ENCODE measurements at regions not wholly inside any gene's neighbourhood (a gene's known extent, or its start where the extent isn't known, plus 50 kb on each side); places are given as distances from the start of the nearest gene placed in this dataset.

DNA sequence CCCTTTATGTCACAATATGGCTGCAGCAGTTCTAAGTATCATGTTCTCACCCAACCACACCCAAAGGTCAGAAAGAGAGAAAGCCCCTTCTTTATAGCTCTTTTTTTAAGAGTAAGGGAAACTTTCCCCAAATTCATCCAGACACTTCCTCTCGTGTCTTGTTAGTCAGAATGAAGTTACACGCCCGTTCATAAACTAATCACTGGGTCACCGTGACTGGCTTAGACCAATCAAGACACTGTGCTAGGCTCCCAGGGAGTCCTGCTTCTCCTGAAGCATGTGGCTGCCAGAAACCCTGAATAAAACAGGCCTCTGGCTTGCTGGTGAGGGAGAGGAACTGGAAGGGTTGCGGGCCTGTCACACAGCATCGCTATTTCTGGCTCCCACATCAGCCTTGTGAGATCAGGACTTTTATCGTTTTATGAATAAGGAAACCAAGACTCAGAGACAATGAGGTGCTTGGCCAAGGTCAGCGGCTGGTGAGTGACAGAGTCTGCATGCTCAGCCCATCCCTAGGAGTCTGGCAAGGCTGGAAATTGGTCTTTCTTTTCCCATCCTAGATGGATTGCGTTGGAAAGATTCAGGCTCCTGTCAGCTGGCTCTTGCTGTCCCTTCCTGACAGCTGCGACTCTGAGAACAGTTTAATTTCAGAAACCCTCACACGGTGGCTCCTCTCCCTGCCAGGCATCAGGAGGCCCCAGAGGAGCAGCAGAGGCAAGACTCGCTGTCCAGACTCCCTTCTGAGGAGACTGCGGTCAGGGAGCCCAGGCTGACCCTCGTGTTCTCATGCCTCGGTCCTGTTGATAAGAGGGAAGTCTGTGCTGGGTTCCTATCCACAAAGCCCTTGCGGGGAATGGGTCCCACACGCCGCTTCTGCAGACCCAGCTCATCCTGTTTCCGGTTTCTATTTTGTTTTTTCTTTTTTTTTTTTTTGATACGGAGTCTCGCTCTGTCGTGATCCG is 104.5 kb upstream of the TAF1B start:
- DNase-seq (ENCODE audit: low read depth, low spot score): no peak

DNA sequence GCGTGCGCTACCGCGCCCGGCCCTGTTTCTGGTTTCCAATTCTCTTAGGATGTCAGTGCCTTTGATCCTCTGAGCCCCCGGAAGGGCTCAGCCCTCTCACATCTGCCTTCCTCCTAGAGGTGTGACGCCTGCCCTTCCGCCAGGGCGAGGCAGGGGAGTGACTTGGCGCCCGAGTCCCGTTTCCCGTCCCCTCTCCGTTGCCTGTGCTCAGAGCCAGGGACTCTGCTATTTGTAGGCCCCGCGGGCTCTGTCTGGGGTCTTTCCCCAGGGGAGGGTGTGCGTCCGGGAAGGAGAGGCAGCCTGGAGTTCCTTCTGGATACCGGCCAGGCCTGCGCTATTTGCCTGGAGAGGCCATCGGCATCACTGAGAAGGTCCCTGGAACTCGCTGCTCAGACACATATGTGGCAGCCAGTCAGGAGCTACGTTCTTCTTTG is 103.7 kb upstream of the TAF1B start:
- no peak for DNase-seq (ENCODE audit: low read depth, low spot score)

DNA sequence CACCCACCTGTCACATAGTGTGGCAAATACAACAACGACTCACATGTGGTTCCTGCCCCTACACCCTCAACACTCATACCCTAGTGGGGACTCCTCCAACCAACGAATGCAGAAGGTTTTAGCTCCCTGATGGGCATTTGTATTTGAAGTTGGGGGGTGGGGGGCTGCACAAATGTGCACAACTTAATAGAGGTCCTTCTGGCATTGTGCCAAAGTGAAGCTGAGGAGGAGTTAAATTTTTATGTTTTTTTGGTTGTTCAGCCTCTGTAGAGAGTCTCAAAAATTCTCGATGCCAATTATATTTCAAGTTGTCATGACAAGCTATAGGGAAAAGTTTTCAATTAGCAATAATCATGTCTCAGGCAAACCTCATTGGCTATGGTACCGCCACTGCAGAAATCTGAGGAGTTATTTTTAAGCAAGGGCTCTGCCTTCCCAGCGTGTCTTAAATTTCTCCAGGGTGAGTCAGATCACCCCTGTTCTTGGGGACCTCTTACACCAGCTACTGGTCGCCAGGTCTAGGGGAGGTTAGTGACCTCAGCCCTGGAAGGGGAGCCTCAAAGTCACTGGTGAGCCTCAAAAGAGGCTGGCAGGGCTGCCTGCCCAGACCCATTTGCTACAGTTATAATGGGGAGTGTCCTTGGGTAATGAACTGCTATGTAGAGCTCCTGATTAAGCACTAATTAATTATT is 102.7 kb upstream of the TAF1B start:
- DNase-seq (ENCODE audit: low read depth, low spot score): no peak

DNA sequence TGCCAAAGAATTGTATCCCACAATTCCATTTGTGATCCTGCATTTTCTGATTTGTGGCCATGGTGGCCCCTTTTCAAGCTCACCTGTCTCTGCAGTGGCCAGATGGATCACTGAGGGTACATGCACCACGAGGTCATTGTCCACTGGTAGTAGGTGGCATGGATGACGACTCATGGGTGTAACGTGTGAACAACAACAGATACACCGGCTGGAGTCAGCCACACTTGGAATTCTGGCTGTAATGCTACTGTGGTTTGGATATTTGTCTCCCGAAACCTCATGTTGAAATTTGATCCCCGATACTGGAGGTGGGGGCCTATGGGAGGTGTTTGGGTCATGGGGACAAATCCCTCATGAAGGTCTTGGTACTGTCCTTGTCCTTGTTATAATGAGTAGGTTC is 102.2 kb upstream of the TAF1B start:
- DNase-seq (ENCODE audit: low read depth, low spot score): peak; percentile 24

DNA sequence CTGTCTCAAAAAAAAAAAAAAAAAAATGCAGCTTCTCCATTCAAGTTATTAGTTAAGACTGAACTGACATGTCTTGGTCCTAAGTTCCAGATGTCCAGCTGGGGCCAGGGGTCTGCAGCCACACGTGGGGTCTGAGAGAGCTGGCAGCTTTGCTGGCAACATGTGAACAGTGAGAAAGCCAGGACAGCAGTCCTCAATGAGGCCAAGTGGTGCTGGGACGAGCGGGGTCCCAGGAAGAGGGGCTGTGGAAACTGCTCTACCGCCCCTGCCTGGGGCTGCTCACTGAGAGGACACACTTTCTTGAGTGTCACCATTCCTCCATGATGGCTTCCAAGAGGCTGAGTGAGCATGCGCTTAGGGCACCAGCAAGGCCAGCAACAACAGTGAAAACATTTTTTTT is 100.7 kb upstream of the TAF1B start:
- DNase-seq (ENCODE audit: low read depth, low spot score): no peak

DNA sequence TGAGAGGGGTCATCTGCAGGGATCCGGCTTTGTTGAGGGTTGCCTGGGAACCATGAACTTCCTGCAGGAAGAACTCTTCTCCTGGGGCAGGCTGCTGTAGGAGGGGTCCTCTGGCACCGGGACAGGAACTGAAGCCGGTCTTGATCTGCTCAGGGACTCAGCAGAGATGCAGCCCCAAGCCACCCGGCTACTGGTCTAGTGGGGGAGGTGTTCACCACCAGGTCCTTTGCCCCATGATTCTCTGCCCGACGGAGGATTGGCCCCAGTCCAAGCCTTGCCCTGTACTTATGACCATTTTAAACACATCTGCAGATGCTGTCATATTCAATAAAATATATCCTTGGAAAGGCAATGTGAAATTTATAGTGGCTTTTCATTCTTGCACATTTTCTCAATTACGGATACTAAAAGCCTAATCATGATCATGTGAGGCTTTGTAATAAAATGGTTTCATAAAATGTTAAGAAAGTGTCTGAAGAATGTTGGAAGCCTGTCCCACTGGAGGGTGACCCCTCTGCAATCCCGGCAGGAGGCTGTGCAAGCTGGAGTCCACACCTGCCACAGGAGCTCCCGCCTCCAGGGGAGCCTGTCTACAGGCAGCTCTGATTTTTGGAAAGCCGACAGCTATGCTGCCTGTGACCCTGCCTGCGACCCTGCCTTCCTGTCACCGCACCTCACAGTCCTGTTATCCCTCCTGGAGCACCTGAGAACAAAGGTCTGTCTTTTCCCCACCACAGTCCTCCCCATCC is 98.8 kb upstream of the TAF1B start:
- no peak for DNase-seq (ENCODE audit: low read depth, low spot score)

DNA sequence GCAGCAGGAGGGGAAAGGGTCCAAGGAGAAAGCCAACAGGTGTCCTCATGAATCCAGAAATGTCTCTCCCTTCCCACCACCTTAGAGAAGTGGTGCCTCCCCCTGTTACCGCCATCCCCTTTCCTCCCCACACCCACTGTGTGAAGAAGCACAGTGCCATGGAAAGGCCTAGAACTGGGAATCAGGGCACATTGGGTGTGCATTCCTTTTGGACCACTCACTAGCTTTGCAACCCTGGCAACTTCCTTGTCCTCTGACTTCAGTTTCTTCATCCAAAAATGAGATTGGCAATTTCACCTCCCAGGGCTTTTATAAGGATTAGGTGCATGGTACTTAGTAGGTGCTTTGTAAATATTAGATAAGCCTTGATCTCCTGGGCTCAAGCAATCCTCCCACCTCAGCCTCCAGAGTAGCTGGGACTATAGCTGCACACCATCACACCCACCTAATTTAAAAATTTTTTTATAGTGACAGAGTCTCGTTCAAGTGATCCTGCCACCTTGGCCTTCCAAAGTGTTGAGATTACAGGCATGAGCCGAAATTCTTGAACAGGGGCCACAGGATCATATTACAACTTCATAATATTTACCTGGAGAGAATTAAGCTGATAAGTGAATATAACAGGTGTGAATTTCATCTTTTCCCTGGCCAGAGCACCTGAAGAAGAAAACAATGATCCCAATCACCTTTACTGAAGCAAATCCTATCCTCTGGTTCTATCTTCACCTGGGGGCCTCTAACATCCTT is 97.9 kb upstream of the TAF1B start:
- no peak for DNase-seq (ENCODE audit: low read depth, low spot score)

DNA sequence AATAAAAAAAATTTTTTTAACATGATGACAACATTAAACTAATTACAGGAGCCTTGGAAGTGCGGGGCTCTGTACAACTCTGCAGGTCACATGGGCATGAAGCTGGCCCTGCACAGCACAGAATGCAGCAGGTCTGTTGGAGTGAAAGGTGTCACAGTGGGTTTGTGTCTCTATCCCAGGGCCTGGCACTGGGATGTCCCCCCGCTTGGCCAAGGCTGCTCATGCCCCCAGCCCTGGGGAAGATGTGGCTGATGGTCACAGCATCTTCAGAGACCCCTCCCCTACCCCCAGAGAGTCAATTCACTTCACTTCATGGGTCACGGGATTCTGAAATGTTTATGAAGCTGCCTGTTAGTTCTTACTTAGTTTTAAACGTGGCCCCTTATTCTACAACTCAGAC is 95.9 kb upstream of the TAF1B start:
- DNase-seq (ENCODE audit: low read depth, low spot score): no peak

DNA sequence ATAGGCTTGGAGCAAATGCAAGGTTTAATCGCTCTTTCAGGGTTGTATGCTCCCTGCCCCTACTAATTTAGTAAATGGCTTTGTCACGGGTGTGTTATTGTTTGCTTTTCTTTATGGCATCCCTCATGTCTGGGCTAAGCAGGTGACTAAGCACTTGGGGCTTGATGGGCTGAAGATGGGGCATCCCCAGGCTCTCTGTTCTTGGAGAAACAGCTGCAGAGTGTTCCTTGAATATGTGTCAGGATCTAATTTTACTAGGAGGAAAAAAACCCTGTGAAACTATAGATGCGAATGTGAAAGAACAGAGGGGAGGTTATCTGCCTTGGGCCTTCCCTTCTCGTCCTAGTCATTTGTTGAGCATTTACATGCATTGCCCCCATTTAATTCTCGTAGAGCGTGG is 94.7 kb upstream of the TAF1B start:
- no peak for DNase-seq (ENCODE audit: low read depth, low spot score)

DNA sequence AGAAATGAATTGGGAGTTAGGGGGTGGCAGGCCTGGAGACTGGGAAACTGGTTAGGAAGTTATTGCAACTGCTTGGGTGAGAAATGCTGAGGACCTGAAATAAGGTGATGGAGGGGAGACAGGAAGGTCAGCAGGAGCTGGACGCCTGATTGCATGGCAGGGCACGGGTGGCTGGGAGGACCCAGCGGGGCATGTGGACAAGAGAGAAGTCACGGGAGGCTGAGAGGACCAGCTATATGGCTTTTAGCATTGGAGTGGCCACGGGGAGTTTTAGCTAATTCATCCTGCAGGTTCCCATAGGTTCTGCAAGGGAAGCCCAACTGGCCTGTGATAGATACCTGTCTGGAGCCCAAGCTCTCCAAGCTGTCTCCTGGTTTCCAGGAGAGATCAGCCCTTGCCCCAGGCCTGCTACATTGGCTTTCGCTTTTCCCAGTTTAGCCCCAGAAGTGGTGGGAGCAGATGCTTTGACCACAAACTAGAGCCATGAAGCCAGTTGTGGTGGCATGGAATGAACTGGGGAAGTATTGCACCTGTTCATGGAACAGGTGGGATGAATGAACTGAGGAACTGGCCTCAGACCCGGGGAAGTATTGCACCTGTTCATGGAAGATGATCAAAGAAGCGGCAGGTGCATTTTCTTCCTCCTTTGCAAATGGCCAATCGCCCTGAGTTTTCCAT is 93.6 kb upstream of the TAF1B start:
- no peak for DNase-seq (ENCODE audit: low read depth, low spot score)

DNA sequence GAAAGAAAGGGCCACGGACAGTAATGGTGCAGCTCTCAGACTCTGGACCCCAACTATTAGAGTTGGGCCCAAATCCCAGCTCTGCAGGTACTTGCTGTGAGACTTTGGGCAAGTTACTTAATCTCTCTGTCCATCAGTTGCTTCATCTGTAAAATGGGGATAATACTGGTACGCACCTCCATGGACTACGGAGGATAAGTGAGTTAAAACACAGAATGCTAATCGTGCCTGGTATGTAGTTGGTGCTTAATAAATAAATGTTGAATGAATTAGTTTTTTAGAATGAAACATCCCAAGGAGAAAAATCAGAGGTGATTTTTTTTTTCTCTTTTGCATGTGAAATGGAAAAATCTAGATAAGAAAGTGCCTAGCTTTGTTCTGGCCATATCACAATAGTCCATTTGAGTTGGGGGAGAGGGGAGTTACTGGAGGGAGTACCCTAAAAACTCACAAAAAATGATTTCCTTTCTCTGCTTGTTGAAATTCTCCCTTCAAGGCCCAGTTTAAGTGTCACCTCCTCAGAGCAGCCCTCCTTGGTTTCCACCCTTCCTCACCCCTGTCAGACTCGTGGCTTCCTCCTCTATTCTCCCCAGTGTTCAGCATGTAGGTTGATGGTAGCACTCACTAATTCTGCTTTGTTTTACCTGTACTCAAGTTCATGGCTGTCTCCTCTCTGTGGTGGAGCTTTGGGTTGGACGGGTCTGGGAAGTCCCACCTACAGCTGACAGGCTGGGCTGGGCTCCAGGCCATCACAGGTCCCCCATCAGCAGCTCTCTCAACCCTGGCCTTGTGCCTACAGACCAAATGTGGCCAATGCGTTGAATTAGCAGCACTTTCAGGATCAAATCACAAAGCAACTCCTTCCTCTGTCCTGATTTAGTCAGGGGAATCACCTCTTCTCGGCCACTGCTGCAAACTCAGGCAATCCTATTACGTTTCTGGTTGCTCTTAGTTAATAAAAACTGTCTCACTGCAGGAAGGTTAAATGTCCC is 92.8 kb upstream of the TAF1B start:
- DNase-seq (ENCODE audit: low read depth, low spot score): no peak

DNA sequence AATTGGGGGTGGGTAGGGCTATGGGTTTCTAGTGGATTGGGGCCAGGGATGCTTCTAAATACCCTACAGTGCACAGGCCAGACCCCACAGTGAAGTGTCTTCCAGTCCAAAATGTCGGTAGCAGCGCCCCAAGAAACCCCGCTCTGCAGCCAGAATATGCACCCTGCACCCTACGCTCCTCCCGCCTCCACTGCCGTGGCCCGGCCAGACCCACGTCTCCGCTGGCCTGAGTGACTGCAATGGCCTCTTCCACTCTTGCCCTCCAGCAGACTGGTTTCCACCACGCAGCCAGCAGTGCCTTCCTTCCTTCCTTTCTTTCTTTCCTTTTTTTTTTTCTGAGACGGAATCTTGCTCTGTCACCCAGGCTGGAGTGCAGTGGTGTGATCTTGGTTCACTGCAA is 91.4 kb upstream of the TAF1B start:
- DNase-seq (ENCODE audit: low read depth, low spot score): no peak

DNA sequence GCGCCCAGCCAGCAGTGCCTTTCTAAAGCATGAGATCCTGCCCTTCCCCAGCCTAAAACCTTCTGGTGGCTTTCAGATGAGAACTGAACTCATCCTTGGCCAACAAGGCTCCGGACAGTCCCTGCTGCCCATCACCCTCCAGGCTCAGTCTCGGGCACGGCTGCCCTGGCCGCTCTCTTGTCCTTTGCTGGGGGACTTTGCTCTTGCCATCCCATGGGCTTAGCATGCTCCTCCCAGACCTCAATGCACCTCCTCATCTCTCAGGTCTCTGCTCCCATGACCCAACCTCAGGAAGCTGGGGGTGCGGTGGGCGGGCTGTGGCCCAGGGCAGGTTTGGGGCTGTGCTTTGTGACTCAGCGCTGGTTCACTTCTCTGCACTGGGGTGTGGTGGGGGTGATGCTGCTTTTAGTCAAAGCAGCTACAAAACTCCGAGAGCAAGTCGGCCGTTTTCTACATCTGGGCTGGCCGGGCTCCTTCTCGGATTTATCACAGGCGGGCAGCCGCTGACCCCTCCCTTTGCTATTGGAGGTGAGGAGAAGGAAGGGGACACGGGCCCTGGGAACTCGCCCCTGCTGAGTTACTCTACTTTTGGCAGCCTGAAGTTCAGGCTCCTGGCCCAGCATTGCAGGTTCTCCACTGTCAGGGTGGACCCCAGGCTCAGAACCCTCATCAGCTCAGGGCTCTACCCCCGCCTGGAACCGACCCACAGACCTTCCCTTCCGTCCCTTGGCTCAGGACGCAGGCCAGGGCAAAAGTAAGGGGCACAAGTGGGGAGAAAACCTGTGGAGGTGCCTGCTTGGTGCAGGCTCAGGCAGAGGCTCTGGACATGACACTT is 90.6 kb upstream of the TAF1B start:
- peak; percentile 49 for DNase-seq (ENCODE audit: low read depth, low spot score)

DNA sequence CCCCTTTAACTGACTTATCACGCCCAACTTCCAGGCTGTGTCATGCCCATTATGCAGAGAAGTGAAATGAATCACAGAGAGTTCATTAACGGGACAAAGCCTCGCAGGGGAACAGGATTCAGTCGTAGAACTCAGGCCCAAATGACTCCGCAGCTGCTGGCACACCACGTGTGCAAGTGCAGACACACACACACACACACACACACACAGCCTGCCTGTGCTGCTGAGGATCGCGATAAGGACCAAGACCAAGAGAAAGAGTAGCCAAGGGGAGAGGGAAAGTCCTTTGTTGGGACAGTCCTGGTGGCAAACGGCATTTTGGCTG is 90.0 kb upstream of the TAF1B start:
- DNase-seq (ENCODE audit: low read depth, low spot score): peak; percentile 87

DNA sequence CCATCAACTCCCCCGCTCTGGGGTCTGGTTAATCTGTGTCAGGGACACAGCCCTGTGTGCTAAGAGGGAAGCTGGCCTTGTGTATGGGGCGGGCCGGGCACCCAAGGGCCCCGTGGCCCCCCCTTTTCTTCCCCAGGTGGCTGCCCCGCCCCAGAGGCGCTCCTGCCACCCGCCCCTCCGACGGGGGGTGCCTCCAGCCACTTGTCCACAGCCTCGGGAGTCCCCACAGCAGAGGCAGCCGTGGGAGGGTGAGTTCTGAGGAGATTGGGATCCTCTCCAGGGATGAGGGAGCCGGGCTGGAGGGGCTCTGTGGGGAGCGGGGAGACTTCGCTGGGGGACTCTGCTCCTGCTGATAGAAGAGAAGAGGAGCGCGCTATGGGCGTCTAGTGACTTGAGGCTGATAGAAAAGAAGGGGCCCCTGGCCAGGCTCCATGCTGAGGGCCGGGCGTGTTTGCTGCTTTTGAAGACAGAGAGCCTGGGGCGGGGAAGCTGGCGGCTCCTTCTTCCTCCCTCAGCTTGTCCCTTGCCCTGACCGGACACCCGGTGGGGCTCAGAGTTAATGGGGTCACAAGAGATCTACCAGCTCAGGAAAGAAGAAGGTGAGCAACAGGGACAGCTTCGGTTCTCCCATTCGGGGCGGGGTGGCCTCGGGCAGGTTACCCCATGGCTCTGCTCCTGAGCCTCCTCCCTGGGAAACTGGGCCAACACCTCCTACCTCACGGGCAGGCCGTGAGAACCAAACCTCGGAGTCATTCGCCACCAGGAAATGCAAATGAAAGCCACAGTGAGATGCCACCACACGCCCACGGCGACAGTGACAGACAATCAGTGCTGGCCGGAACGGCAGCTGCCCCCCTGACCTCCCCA is 89.4 kb upstream of the TAF1B start:
- no peak for DNase-seq (ENCODE audit: low read depth, low spot score)

DNA sequence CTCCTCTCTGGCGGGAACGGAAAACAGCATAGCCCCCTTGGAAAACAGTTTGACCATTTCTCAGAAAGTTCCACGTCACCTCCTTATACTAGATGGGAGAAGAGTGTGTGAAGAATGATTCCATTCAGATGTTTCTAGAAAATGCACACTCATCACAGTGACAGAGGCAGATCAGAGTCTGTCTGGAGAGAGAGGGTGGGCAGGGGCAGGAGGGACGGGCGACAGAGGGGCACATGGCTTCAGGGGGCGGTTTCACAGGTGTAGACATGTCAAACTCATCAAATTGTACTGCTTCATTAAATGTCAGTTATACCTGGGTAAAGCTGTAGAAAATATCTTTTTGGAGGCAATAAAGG is 88.8 kb upstream of the TAF1B start:
- DNase-seq (ENCODE audit: low read depth, low spot score): no peak

DNA sequence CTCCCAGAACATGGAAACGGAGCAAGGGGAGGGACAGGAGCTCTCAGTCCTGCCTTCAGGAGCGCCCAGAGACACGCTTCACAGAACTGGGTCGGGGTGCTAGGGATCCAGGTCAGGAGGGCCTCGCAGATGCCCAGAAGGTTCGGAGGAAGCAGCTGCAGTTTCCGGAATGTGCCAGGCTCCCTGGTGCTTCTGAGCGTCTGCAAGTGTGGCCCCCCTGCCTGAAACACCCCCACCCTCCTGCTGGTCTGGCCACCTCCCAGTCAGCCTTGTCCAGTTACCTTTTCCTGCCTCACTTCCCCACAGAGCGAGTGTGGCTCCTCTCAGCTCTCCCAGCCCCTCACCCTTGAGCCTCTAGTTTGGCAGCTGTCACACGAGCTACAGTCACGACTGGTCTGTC is 88.3 kb upstream of the TAF1B start:
- no peak for DNase-seq (ENCODE audit: low read depth, low spot score)

DNA sequence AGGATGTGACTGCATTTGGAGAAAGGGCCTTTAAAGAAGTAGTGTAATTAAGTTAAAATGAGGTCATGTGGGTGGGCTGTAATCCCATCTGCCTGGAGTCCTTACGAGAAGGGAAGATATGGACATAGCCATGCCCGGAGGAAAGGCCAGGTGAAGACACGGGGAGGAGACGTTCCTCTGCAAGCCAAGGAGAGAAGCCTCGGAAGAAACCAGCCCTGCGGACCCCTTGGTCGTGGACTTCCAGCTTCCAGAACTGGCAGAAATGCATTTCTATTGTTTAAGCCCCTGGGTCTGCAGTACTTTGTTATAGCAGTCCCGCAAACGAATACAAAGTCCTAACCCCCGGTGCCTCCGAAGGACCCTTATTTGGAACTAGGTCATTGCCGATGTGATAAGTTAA is 87.6 kb upstream of the TAF1B start:
- DNase-seq (ENCODE audit: low read depth, low spot score): no peak
